ENCODE measurements at regions not wholly inside any gene's neighbourhood (a gene's known extent, or its start where the extent isn't known, plus 50 kb on each side); places are given as distances from the start of the nearest gene placed in this dataset.

GRCh38 chr6:80725156-80725930 is 618.9 kb downstream of the BCKDHB start:
- no peak for ATAC-seq
- intact Hi-C loops (cut with DNase I): no loop called here
- no peaks in the 10 kb centered on the region for H3K36me3 ChIP-seq
- peaks cover 0 to under 1% (median 0%) of the 10 kb centered on the region in 11 donors for H3K9me3 ChIP-seq
- no peaks in the 10 kb centered on the region for H3K27me3 ChIP-seq
- H3K4me1 ChIP-seq: no peaks in the 10 kb centered on the region
- WGBS, 2 donors: 68 to 72% methylated on average over 5 of the region's 5 CpGs
- no peak overlapping the region for H3K4me3 ChIP-seq
- DNase-seq: no peak
- TF ChIP-seq CTCF (IDR thresholded peaks at IDR 0.05): no peak
- H3K27ac ChIP-seq: no peak overlapping the region

DNA sequence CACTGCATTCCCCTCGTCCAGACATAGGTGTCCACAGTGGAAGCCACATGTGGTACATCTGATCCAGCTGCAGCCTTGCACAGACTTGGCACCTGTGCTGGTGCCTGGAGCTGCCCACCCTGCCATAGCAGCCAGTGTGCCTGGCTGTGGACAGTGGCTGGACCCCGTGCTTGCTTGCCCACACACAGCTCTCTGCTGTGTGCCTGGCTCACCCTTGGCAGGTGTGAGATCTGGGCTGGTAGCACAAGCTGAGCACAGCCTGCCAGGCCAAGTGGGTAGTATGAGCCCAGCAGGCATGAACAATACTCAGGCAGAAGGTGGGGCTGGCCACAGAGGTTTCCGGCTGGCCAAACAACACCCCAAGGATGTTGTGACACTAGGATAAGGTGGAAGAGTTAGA is 614.4 kb downstream of the BCKDHB start:
- no peaks in the 10 kb centered on the region for H3K4me1 ChIP-seq
- H3K36me3 ChIP-seq: no peaks in the 10 kb centered on the region
- no peaks in the 10 kb centered on the region for H3K27me3 ChIP-seq
- intact Hi-C loops (cut with DNase I): no loop called here
- no peak for ATAC-seq
- no peak overlapping the region for H3K27ac ChIP-seq
- no peak overlapping the region for H3K4me3 ChIP-seq
- H3K9me3 ChIP-seq: peaks cover 0 to 7% (median 0%) of the 10 kb centered on the region in 11 donors
- TF ChIP-seq CTCF (IDR thresholded peaks at IDR 0.05): no peak
- no peak for DNase-seq
- WGBS, 2 donors: 77 to 78% methylated on average over 3 of the region's 3 CpGs

DNA sequence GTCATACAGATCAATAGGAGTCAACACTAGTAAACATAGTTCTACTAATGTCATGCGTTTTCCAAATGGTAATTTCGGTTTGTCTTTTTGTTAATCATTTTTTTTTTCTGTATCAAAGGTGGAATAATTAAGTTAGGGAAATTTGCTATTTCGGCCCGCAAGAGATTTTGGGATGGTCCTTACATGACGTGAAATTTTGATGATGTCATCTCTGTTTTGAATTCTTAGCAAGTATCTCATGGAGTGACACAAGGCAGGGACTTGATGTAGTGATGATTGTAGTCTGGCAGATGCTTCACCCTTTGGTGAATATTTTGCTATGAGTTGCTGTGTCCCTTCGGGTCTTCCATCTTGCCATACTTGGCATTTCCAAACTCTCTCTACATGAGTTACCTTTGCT is 608.0 kb downstream of the BCKDHB start:
- H3K4me1 ChIP-seq: no peaks in the 10 kb centered on the region
- H3K9me3 ChIP-seq: no peaks in the 10 kb centered on the region
- intact Hi-C loops (cut with DNase I): no loop called here
- no peaks in the 10 kb centered on the region for H3K36me3 ChIP-seq
- no peak overlapping the region for H3K27ac ChIP-seq
- 69 to 70% methylated on average over 6 of the region's 6 CpGs for WGBS, 2 donors
- ATAC-seq (no peak), DNase-seq (no peak)
- H3K4me3 ChIP-seq: no peak overlapping the region
- H3K27me3 ChIP-seq: no peaks in the 10 kb centered on the region
- TF ChIP-seq CTCF (IDR thresholded peaks at IDR 0.05): no peak

- Histone ChIP-seq H3K9me3 (peaks cover 0 to 50% (median 7%) of the 10 kb centered on the region in 11 donors), H3K4me3 (no peak overlapping the region), H3K4me1 (no peaks in the 10 kb centered on the region), H3K27ac (no peak overlapping the region), H3K36me3 (no peaks in the 10 kb centered on the region), H3K27me3 (no peaks in the 10 kb centered on the region)
- no peak for DNase-seq
- ATAC-seq: no peak
- no peak for TF ChIP-seq CTCF (IDR thresholded peaks at IDR 0.05)
- intact Hi-C loops (cut with DNase I): no loop called here
- WGBS, 2 donors: 93 to 95% methylated on average over 3 of the region's 3 CpGs
Measured at GRCh38 chr6:80698459-80698858, 592.0 kb downstream of the BCKDHB start.
